ENCODE measurements at regions not wholly inside any gene's neighbourhood (a gene's known extent, or its start where the extent isn't known, plus 50 kb on each side); places are given as distances from the start of the nearest gene placed in this dataset.

- TF ChIP-seq CTCF (IDR thresholded peaks at IDR 0.05; ENCODE audit: low read depth, low read length, poor library complexity, severe bottlenecking) (no peak), EZH2phosphoT487 (IDR thresholded peaks at IDR 0.05; ENCODE audit: borderline replicate concordance, low read length) (no peak)
Measured at GRCh38 chr4:141540643-141541042, 95.7 kb upstream of the IL15 start.
